ENCODE measurements at regions not wholly inside any gene's neighbourhood (a gene's known extent, or its start where the extent isn't known, plus 50 kb on each side); places are given as distances from the start of the nearest gene placed in this dataset.

DNA sequence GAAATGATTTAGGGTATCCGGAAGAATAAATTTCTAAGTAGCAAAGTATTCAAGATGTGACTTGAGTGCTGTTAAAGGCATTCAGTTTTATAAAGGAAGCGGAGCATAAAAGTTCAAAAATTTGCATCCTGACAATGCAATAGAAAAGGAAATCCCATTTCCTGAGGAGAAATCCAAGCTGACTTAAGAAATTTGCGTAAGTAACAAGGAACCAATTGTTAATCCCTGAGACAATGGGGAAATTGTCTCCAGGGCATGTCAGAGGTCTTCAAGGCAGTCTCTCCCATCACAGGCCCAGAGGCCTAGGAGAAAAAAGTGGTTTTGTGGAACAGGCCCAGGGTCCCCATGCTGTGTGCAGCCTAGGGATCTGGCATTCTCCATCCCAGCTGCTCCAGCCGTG, 416.0 kb downstream of the PRDM2 start:
- Histone ChIP-seq H3K9me3 (peaks cover 0 to 10% (median 0%) of the 10 kb centered on the region in 11 donors), H3K4me1 (peaks cover 0 to 6% (median 0%) of the 10 kb centered on the region in 9 donors), H3K27me3 (peaks cover 0 to 3% (median 0%) of the 10 kb centered on the region in 7 donors), H3K27ac (no peak overlapping the region), H3K36me3 (no peaks in the 10 kb centered on the region), H3K4me3 (no peak overlapping the region)
- DNase-seq (no peak), ATAC-seq (no peak)
- WGBS, 2 donors, result 85 to 88% methylated on average over 4 of the region's 4 CpGs
- TF ChIP-seq, protein P1, sequence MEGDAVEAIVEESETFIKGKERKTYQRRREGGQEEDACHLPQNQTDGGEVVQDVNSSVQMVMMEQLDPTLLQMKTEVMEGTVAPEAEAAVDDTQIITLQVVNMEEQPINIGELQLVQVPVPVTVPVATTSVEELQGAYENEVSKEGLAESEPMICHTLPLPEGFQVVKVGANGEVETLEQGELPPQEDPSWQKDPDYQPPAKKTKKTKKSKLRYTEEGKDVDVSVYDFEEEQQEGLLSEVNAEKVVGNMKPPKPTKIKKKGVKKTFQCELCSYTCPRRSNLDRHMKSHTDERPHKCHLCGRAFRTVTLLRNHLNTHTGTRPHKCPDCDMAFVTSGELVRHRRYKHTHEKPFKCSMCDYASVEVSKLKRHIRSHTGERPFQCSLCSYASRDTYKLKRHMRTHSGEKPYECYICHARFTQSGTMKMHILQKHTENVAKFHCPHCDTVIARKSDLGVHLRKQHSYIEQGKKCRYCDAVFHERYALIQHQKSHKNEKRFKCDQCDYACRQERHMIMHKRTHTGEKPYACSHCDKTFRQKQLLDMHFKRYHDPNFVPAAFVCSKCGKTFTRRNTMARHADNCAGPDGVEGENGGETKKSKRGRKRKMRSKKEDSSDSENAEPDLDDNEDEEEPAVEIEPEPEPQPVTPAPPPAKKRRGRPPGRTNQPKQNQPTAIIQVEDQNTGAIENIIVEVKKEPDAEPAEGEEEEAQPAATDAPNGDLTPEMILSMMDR (IDR thresholded peaks at IDR 0.05), result no peak
- intact Hi-C loops (cut with DNase I), result loop anchor here in 5 of 10 donors (10.0 kb wide), 3 partner anchors 619 to 929 kb away; no protein-coding TSS in a partner anchor

DNA sequence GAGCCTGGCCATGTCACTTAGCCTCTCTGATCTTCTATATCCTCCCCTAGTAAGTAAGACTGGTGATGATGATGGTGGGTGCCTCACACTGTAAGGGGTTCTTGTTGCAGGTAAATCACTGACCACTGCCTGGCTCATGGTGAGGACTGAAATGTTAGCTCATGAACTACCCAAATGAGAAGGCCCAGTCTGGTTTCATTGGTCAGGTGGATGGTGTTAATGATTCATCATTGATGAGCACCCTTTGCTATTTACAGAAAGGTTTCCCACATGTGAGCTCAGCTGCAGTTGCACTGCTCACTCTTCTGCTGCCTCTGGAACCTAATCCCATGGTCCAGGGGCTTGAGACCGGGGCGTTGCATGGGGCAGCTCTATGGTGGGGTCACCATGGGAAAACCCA, 417.7 kb downstream of the PRDM2 start:
- TF ChIP-seq, protein P1 (IDR thresholded peaks at IDR 0.05), result no peak
- H3K36me3 ChIP-seq, result no peaks in the 10 kb centered on the region
- no peak overlapping the region for H3K27ac ChIP-seq
- no peak for DNase-seq
- peaks cover 0 to 5% (median 0%) of the 10 kb centered on the region in 9 donors for H3K4me1 ChIP-seq
- H3K27me3 ChIP-seq, result peaks cover 0 to 3% (median 0%) of the 10 kb centered on the region in 7 donors
- WGBS, 2 donors, result 82 to 94% methylated on average over 2 of the region's 2 CpGs
- H3K9me3 ChIP-seq, result peaks cover 0 to 11% (median 0%) of the 10 kb centered on the region in 11 donors
- intact Hi-C loops (cut with DNase I), result loop anchor here in 5 of 10 donors (10.0 kb wide), 3 partner anchors 617 to 927 kb away; no protein-coding TSS in a partner anchor
- ATAC-seq, result no peak
- no peak overlapping the region for H3K4me3 ChIP-seq

DNA sequence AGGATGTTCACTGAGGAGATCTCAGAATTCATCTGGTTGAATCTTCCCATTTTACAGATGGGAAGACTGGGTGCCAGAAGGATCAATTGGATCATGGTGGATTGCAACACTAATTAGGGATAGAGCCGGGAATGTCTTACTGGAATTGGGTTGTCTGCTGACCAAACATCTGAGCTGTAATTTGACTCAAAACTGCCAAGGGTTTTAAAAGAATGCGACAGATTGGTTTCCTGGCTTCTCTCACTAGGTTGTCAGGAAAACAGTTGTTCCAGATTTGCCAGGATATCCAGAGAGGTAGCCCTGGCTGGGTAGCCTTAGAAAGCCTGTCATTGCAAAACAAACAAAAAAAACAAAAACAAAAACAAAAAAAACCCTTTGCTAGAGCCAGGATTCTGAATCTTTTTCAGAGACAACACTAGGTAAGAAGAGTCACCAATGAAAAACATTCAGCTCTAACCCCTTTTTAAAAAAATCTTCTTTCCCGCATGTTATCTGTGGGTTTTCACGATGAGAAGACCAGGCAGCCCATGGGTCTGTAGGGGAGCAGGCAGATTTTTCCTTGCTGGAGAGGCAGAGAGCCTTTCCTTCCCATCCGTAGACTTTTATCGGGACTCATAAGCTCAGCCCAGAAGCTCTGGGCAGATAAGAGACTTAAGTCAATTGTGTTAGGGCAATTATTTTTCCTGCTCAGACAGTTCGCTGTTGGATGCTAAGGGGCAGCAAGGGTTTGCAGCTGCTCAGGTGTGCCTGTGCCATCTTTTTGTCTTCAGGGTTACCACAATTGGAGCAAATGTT, 418.9 kb downstream of the PRDM2 start:
- no peak overlapping the region for H3K27ac ChIP-seq
- H3K36me3 ChIP-seq, result no peaks in the 10 kb centered on the region
- ATAC-seq, result no peak
- no peak overlapping the region for H3K4me3 ChIP-seq
- DNase-seq, result no peak
- 25 to 38% methylated on average over 7 of the region's 7 CpGs for WGBS, 2 donors
- H3K4me1 ChIP-seq, result no peaks in the 10 kb centered on the region
- TF ChIP-seq, protein P1 (IDR thresholded peaks at IDR 0.05), result no peak
- H3K9me3 ChIP-seq, result peaks cover 0 to 11% (median 0%) of the 10 kb centered on the region in 11 donors
- intact Hi-C loops (cut with DNase I), result loop anchor here in 5 of 10 donors (10.0 kb wide), 3 partner anchors 616 to 926 kb away; no protein-coding TSS in a partner anchor
- H3K27me3 ChIP-seq, result peaks cover 0 to 12% (median 2%) of the 10 kb centered on the region in 7 donors

DNA sequence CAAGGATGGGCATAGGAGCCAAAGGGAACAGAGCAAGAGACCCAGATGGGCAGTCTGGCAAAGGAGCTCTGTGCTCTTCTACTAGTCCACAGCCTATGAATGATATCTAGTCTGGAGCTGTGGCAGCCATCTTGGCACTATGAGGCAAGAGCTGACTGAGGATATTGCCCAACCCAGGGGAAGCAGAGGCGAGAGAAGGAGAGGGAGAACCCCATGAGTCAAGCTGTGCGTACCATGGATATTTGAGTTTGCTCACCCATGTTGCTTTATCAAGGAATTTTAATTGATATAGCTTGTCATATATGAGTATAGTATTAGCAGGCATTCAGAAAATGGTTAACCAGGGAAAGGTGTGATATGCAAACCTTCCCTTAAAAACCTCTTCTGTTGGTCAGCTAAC, 420.9 kb downstream of the PRDM2 start:
- ATAC-seq, result no peak
- Histone ChIP-seq H3K27ac (no peak overlapping the region), H3K36me3 (no peaks in the 10 kb centered on the region), H3K27me3 (peaks cover 0 to 13% (median 2%) of the 10 kb centered on the region in 7 donors), H3K4me3 (no peak overlapping the region), H3K4me1 (no peaks in the 10 kb centered on the region), H3K9me3 (peaks cover 0 to 10% (median 0%) of the 10 kb centered on the region in 11 donors)
- WGBS, 2 donors, result 88 to 100% methylated on average over 2 of the region's 2 CpGs
- intact Hi-C loops (cut with DNase I), result no loop called here
- no peak for DNase-seq
- TF ChIP-seq, protein P1 (IDR thresholded peaks at IDR 0.05), result no peak

Data from heart right ventricle (tissue), 16 donors.